ENCODE measurements at regions not wholly inside any gene's neighbourhood (a gene's known extent, or its start where the extent isn't known, plus 50 kb on each side); places are given as distances from the start of the nearest gene placed in this dataset.

DNA sequence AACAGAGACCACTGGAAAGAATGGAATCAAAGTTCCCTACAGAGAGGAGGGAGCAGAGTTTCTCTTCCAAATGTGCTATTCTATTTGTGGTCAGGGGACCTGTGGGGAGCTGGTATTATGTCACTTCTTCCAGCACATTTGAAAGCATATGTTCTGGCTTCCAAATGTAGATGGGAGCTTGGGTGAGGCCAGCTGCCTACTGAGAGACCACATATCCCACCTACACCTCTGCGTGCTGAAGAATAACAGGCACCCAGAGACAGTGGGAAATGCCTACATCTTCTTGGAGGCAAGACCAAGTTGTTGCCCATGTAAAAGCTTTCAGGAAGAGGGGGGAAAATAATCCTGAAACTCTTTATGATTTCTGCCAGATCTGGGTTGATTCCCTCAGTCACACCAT lies 286.8 kb upstream of the UMPS start:
- no peak for DNase-seq (ENCODE audit: low read depth in 2 of 2)

DNA sequence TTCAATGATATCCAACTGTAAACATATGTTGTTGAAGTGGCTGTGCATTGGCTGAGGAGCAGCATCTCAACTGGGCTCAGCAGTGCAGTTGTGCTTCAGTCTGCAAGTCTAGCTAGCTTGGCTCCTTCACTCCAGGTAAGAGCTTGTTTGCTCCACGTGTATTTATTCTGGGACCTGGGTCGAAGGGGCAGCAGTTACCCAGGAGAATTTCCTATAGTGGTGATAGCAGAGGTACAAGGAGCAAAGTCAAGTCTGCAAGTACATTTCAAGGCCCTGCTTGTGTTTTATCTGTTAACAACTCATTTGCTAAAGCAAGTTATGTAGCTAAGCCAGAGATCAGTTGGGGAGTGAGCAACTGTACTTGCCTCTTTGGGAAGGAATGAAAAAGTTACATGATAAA lies 286.2 kb upstream of the UMPS start:
- no peak for DNase-seq (ENCODE audit: low read depth in 2 of 2)

GRCh38 chr3:124444896-124445295 lies 285.4 kb upstream of the UMPS start:
- DNase-seq (ENCODE audit: low read depth in 2 of 2): no peak

DNA sequence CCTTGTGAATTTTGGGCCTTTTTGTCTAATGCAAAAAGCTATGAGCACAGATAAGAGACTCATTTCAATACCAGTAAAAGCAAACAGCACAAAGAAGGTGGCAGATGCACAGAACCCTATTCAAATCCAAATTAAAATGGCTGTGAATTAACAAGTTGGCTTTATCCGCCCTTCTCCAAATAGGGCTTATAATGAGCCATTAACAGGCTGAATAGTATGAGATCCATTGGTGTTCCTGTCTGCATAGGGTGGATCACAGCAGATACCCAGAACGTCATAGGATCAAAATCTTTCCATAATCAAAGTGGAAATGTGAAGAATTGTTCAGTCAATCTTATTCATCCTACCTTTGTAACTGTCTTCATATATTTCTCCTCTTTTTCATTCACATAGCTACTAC lies 282.4 kb upstream of the UMPS start:
- no peak for DNase-seq (ENCODE audit: low read depth in 2 of 2)

DNA sequence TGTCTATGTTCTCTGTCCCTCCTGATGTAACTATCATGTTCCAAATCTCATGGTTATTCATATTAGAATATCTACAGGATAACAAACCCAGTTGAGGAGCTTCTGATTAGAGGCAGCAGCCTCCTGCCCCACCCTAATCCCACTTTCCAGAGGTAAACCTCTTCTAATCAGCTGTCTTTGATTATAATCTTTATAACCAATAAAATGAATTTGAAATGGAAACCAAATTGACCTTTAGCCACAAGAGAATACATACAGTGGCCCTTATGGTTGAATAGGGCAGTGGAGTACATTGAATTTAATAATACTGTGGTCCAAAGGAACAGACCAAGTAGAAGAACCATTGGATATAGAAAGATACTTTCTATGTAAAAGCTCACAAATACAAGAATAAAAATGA lies 281.3 kb upstream of the UMPS start:
- no peak for DNase-seq (ENCODE audit: low read depth in 2 of 2)

DNA sequence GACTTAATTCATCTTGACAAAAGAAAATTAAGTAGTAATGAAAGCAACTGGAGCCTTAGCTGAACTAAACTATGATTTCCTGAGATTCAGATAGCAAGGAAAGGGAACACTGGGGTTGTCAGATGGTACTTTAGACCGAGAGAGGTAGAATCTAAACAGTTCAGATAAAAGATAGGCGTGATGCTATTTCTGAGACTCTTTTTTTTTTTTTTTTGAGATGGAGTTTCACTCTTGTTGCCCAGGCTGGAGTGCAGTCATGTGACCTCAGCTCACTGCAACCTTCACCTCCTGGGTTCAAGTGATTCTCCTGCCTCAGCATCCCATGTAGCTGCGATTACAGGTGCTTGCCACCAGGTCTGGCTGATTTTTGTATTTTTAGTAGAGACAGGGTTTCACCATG lies 279.9 kb upstream of the UMPS start:
- DNase-seq (ENCODE audit: low read depth in 2 of 2): no peak

DNA sequence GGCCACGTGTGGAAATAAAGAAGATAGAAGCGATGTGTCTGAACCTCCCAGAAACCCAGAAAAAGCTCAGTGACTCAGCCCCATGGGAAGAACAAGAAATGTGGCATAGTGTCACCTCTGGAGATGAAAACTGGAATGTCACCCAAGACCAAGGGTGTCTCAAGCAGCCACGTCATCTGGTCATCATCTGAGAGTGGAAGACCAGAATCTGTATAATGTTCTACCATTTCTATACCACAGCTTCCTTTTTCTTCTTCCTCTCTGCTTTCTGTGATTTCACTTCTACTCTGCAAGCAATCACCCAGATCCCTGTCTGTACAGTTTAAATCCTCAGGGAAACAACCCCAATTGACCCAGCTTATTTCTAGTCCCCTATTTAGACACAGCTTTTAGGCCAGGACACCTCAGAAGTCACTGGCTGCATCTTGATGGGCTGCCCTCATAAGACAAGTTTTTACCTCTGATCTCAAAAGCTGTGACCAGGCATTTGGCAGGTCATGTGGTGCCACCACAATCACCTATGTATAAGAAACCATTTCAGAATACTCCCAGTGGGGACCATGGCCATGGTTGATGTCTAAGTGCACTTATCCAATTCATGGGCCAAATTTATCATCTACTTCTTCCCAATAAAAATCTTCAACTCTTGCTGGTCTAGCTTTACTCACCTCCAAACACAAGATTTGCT lies 278.5 kb upstream of the UMPS start:
- DNase-seq (ENCODE audit: low read depth in 2 of 2): no peak

DNA sequence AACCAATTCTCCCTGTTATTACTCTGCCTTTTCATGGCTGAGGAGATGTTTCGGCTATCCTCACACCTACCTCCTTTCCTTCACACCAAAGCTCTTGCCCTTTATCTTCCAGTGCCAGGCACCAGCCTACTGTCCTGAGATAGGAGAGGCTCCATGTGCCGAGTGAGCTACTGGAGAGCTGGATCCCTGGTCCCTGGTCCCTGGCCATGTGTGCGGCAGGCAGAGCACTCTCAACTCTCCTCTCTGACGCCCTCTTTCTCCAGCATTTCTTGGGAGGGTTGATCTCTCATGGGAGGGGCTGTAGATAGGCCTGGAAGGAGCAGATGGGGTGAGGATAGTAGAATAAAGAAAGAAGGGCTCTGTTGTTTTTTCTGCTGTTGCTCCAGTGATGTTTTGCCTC lies 277.1 kb upstream of the UMPS start:
- DNase-seq (ENCODE audit: low read depth in 2 of 2): no peak

GRCh38 chr3:124455891-124456290 lies 274.4 kb upstream of the UMPS start:
- no peak for DNase-seq (ENCODE audit: low read depth in 2 of 2)

- no peak for DNase-seq (ENCODE audit: low read depth in 2 of 2)
These were observed 273.7 kb upstream of the UMPS start for GRCh38 chr3:124456506-124456905.

DNA sequence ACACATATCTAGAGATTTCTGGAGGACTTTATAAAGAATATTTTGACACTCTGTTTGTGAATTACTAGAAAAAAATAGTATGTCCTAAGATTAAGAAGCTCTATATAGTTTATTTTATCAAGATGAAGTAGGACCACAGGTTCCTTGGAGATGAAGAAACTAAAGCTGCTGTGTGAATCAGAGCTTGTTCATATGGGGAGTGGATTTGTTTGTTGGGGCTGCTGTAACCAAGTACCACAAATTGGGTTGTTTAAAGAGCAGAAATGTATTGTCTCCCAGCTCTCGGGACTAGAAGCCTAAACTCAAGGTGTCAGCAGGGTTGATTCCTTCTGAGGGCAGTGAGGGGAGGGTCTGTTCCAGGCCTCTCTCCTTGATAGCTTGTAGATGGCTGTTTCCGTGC lies 270.6 kb upstream of the UMPS start:
- DNase-seq (ENCODE audit: low read depth in 2 of 2): no peak

- DNase-seq (ENCODE audit: low read depth in 2 of 2): no peak
These were observed 269.1 kb upstream of the UMPS start for GRCh38 chr3:124461126-124461525.

DNA sequence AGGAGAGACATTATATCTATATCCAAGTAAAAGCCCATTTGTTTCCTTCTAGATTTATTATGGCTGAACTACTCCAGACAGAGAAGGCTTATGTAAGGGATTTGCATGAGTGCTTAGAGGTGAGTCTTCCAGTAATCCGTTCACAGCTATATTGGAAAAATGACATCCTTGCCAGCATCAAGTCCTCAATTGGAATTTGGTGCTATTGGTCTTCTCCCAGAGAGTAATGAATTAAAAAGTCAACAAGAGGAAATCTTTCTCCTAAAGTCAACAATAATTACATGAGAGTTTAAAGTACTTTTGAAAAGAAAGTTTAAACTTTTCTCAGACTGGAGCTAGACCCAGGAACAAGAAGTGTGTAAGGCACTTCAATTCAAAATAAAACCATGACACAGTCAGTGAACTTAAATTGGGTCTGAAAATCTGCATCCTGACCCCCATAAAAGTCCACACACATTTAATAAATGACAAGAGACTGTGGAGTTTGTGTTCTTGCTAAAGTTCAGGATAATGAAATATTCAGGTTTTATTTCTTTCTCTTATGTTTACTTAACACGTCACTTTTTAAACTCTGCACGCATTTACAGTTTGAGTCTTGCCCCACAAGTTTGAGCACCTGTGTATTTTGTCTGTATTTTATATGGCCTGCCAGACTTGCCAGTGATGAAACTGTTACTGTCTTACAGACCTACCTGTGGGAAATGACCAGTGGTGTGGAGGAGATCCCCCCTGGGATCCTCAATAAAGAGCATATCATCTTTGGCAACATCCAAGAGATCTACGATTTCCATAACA lies 268.2 kb upstream of the UMPS start:
- DNase-seq (ENCODE audit: low read depth in 2 of 2): no peak

GRCh38 chr3:124463234-124463633 lies 267.0 kb upstream of the UMPS start:
- no peak for DNase-seq (ENCODE audit: low read depth in 2 of 2)

- DNase-seq (ENCODE audit: low read depth in 2 of 2): no peak
These were observed 262.0 kb upstream of the UMPS start for GRCh38 chr3:124467980-124468902.

DNA sequence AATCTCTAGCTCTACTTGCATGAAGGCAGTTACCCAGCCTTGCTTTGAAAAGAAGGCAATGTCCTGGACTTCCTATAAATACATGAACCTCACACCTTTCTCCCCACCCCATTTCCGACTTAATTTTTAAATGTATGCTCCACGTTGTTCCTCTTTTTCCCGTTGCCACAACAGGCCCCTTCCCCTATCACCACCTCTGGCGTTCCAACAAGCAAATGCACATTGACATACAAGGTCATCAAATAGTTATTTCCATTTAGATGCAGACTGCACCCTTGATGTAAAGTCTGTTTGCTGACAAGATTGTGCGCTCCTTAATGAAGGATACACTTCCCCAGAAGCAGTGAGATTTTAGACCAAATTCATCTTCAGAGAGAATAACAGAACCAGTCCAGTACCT lies 260.7 kb upstream of the UMPS start:
- no peak for DNase-seq (ENCODE audit: low read depth in 2 of 2)

GRCh38 chr3:124478830-124479229 lies 251.4 kb upstream of the UMPS start:
- DNase-seq (ENCODE audit: low read depth in 2 of 2): no peak

DNA sequence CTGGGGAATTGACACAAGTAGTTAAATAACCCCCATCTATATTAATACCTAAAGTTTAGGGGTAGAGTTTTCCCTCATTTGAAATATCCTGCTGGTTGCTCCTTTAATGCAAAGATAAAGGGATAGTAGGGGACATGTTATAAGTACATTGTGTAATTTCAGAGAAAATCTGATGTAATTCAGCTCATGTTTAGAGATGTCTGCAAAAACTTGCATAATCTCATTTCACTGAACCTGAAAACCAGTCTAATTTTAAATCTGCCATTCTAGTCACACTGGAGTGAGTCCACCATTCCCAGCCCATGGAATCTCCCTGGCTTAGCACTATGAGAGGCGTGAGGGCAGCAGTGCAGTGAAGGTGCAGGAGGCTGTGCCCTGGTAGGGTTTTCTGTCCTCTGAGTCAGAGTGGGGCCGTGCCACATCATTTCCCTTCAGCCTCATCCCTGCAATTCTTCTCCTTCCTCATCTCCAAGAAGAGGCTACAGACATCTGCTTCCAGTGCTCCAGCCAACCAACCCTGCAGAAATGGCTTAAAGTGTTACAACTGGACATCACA lies 246.3 kb upstream of the UMPS start:
- DNase-seq (ENCODE audit: low read depth in 2 of 2): no peak

GRCh38 chr3:124486324-124486723 lies 243.9 kb upstream of the UMPS start:
- no peak for DNase-seq (ENCODE audit: low read depth in 2 of 2)

DNA sequence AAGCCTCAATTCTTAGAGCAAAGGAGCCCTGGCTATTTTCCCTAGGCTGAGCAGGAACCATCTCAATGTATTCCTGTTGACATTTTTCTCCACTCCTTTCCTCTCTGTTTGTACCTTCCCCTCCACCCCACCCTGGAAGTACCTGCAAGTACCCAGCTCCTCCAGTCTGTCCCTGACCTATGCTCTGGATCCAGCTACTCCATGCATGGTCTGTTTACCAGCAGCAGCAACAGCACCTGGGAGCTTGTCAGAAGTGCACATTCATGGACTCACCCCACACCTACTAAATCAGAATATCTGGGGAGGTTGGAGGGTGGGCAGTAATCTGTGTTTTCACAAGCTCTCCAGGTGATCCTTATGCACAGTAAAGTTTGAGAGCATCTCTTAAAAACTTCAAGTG lies 240.7 kb upstream of the UMPS start:
- no peak for DNase-seq (ENCODE audit: low read depth in 2 of 2)

GRCh38 chr3:124491098-124491497 lies 239.2 kb upstream of the UMPS start:
- DNase-seq (ENCODE audit: low read depth in 2 of 2): no peak

- DNase-seq (ENCODE audit: low read depth in 2 of 2): no peak
These were observed 238.4 kb upstream of the UMPS start for GRCh38 chr3:124491875-124492274.

All from stimulated activated CD8-positive, alpha-beta memory T cell treated with anti-CD3 and anti-CD28 coated beads, Interleukin-7, amount 100 ng/mL, for 4 hours (primary cell).